ENCODE measurements at regions not wholly inside any gene's neighbourhood (a gene's known extent, or its start where the extent isn't known, plus 50 kb on each side); places are given as distances from the start of the nearest gene placed in this dataset.
"Not testable (repeated sequence)": the region's sequence is repeated elsewhere in the genome, so short reads cannot be mapped to it uniquely, and the experiment has no call there.

GRCh38 chr9:65455136-65455535 lies 170.1 kb upstream of the FOXD4L5 start:
- not testable (repeated sequence) for TF ChIP-seq CTCF (IDR thresholded peaks at IDR 0.05); EZH2 (IDR thresholded peaks at IDR 0.05; ENCODE audit: borderline replicate concordance, insufficient read depth, low read depth, low read length, poor library complexity, severe bottlenecking)

Measured in B cell (primary cell).